HG03108 (cell line): ENCODE measurements at regions not wholly inside any gene's neighbourhood (a gene's known extent, or its start where the extent isn't known, plus 50 kb on each side); places are given as distances from the start of the nearest gene placed in this dataset.

ENCODE experiments used
- ATAC-seq: cut with Tn5 transposase; IDR thresholded peaks from one replicate; pipeline ENCODE4 v1.9.1; 2021; ENCODE audit warnings: moderate library complexity; ENCODE audit not compliant: unreplicated experiment

DNA sequence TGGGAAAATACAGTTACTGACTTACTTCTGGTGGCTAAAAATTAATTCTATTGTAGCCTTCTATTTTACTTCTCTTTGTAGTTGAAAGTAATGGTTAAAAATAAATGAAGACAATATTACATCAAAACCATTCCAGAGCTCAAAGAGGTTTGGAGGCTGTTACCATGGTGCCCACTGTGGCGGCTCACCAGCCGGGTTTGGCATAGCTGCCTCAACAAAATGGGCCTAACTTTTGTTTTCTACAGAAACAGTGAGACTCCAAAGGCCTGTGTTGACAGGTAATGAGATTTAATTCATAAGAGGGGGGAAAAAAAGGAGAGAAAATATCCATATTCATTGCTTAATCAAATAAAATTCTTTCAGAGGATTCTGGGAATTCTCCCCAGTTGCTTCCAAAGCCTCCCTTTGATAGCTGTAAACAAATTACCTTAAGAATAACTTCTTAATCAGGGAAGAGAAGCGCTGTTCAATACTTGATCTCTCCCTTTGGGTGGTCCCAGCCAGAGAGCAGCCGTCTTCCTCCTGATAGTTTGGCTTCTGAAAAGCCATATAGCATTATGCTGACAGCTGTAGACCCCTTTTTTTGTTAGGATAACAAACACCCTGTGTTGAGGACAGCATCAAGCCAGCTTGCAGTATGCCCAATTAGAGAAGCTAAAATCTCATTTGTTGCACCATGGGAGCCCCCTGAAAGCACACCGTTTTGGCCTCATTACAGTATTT, 266.8 kb downstream of the NEDD1 start:
- ATAC-seq: no peak

DNA sequence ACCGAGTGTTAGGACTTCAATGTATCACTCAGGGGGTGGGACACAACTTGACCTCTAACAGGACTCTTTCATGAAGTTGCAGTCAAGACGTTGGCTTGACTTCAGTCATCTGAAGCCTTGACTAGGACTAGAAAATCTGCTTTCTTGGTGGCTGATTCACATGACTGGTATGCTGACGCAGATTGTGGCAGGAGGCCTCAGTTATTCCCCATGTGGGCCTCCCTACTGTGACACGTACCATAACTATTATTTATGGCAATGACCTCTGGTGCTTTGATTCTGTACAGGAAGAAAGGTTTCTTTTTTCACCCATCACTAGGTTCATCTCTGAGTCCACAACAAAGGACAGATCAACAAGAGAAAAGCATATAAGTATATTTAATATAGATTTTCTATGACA, 270.4 kb downstream of the NEDD1 start:
- ATAC-seq: no peak

DNA sequence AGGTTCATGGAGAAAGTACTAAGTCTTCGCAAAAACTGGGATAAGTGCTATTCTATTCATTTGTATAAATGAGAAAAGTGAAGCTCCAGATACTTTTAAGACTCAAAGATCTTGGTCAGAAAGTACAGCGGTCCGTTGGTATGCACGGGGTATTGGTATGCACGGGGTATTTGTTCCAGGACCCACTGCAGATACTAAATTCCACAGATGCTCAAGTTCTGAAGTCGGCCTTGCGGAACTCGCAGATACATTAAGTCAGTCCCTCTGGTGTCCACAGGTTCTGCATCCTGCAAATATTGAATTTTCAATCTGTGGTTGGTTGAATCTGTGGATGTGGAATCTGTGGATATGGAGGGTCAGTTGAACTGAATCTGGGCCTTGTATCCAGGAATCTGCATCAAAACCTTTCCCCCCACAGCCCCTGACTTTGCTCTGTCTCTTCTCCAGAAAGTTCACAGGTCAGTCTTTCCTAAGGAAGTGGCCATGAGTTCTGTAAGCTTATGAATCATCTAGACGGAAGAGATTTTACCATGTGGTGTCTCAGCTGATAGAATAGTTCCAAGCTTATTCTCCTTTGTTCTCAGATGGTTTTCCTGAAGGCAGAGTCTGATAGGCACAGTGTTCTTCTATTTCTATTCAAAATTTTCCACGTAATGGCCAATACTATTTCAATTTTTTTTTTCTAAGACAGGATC, 274.7 kb downstream of the NEDD1 start:
- no peak for ATAC-seq

DNA sequence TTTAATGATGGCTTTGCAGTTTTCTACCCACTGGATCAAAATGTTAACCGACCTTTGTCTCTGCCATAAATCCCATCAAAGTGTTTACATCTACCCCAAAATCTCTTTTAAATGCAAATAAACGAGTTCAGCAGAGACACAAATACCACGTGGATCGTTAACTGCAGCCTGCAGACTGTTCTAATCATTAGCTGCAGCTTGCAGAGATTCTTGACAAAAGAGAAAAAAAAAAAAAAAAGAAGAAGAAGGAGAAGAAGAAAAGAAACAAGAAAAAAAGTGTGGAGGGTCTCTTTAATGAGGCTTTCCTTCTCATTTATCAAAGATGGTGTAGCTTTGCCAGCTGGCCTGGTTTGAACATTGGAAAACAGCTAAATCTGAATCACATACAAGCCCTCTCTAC, 275.7 kb downstream of the NEDD1 start:
- ATAC-seq: no peak

DNA sequence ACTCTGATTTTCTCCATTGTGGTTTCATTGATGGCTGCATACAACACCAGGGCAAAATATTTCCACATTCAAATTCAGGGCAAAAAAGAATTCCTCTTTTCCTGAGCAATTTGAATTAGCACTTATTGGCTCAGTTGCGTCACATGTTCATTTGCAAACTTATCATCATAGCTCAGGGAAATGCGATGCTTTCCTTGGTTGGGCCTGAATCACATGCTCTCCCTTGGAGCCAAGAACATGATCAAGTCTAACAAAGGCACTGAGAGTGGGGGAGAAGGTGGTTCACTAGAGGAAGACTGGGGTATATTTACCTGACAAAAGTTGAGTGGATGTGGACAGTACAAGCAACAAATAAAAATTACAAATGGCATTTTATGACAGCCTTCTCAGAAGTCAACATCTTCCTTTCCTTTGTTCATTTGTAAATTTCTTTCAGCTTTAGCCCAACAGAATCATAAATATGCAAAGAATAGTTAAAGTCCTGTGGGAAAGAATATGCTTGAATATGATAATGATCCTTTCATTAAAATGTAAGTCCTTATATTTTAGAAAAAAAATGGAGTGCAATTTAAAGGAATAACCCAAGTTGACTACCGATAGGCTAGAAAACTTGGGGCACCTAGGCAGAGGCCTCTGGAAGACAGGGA, 277.2 kb downstream of the NEDD1 start:
- ATAC-seq: no peak

GRCh38 chr12:97185567-97185966, 277.0 kb upstream of the RMST start:
- no peak for ATAC-seq

- no peak for ATAC-seq
These were observed 268.1 kb upstream of the RMST start for GRCh38 chr12:97194546-97194945.

GRCh38 chr12:97200181-97200580, 262.4 kb upstream of the RMST start:
- ATAC-seq: no peak

- no peak for ATAC-seq
These were observed 259.2 kb upstream of the RMST start for GRCh38 chr12:97203408-97203807.

GRCh38 chr12:97209997-97210396, 252.6 kb upstream of the RMST start:
- ATAC-seq: no peak

GRCh38 chr12:97211416-97211930, 251.1 kb upstream of the RMST start:
- no peak for ATAC-seq

DNA sequence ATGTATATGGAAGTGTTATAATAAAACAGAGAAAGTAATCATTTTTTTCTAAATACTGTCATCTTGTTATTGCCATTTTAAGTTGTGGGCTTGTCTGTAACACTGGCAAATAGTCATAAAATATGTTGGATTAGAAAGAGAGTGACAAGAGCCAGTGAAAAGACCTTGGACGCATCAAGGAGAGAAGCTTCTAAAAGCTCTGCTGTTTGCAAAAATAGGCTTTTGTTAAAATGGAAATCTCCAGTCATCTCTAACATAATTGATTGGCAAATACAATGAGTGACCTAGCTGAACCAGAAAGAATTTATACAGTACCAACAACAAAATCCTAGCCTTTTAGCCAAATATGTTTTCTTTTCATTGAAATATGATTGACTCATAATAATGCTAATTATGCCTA, 245.8 kb upstream of the RMST start:
- ATAC-seq: no peak

DNA sequence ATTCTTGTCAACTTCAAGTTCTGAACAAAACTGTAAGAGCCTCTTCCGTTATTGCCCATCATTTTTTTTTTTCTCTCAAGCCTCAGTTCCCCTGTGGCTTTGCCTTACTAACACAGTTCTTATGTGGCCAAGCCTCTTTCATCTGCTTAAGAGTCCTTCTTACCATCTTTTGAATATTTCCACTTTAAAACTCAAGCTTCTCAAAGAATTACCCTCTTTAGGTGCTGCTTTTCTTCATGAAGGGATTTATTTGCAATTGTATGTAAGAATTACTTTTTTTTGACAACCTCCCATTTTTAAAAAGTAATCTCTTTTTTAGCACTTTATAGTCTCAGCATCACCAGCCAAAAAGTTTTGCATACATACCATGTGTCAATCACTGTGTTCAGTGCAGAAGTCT, 240.2 kb upstream of the RMST start:
- ATAC-seq: no peak

GRCh38 chr12:97223419-97223818, 239.2 kb upstream of the RMST start:
- no peak for ATAC-seq

DNA sequence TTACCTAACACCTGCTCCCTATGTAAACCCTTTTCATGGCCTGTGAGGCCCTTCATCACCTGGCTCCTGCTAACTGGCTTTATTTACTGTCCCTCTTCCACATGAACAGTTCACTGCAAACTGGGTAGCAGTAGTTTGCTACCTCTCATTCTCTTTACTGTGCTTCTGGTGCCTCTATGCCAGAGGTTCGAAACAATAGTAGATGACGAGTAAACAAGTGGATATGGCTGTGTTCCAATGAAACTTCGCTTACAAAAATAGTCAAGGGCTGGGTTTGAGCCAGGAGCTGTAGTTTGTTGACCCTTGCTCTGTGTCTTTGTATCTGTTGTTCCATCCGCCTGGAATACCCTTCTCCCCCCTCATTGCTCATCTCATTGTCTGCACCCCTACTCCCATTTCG, 233.6 kb upstream of the RMST start:
- no peak for ATAC-seq

GRCh38 chr12:97235102-97235501, 227.5 kb upstream of the RMST start:
- ATAC-seq: no peak

- no peak for ATAC-seq
These were observed 216.2 kb upstream of the RMST start for GRCh38 chr12:97246368-97246767.

DNA sequence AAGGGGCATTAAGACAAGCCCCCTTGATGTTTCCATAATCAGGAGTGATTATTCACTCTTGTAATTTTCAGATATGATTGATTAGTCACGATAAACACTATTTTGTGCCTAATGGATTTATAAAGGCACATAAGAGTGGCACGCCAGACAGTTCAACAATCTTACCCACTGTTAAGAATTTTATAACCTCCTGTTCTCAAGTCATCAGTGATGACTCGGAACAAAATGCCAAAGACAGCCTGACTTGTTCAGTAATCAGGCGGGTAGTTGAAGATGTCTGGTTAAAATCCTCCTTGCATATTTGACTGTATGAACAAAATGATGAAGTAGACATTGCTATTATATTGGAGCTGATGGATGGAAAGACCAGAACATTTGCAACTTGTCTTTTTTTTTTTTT, 212.1 kb upstream of the RMST start:
- ATAC-seq: no peak

- no peak for ATAC-seq
These were observed 204.9 kb upstream of the RMST start for GRCh38 chr12:97257726-97258125.

DNA sequence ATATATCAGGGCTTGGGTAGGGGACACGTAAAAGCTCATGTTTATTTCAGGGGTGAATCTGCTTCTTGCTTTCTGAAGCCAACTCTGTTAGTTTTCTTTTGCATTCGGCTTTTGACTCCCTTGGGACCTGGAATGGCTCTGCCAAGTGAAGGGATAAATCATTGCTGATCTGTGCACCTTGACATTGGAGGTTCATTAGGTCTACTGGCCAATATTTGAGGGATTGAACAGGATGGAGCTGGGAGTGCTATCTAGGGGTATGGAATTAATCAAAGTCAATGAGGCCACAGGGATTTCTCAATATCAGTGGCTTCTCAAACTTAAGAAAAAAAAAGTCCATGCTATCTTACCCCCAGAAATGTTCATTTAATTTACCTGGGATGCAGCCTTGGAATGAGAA, 203.5 kb upstream of the RMST start:
- ATAC-seq: no peak

GRCh38 chr12:97260786-97261185, 201.8 kb upstream of the RMST start:
- ATAC-seq: no peak

DNA sequence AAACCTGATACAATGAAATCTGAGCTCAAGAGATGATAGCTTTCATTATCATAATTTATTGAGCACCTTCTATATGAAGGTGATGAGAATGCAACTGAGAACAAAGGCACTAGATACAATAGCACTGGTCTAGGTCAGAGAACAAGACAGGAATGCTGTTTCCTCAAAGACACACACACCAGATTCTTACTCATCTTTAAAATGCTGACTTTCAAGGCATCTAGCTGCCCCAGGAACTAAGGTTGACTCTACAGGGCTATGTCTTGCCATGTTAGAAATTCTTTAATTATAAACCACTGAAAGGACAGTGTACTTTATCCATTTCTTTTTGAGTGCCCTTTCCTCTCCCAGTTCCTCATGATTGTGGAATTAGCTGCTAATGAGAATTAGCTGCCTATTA, 195.4 kb upstream of the RMST start:
- no peak for ATAC-seq
